ENCODE measurements at regions not wholly inside any gene's neighbourhood (a gene's known extent, or its start where the extent isn't known, plus 50 kb on each side); places are given as distances from the start of the nearest gene placed in this dataset.

- no peak for DNase-seq
Measured at GRCh38 chr11:116466801-116467200, 306.0 kb downstream of the BUD13 start.

- DNase-seq = no peak
Measured at GRCh38 chr11:116466191-116466590, 306.6 kb downstream of the BUD13 start.

DNA sequence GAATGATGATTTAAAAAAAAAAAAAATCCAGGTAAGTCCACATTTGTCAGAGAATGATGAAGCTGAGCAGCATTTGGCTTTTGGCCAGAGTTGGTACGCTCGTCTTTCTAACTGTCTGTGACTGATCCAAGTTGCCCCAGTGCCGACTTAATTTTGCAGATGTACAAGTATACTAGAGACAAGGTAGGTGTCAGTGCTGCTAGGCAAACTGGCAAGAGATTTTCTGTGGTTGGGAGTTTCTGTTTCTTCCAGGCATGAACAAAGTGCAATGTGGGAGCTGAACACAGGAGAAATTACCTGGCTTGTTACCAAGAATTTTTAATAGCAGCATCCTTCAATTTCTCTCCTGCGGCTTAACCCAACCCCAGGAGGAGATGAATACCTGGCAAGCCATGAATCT lies 307.7 kb downstream of the BUD13 start:
- DNase-seq = no peak

DNA sequence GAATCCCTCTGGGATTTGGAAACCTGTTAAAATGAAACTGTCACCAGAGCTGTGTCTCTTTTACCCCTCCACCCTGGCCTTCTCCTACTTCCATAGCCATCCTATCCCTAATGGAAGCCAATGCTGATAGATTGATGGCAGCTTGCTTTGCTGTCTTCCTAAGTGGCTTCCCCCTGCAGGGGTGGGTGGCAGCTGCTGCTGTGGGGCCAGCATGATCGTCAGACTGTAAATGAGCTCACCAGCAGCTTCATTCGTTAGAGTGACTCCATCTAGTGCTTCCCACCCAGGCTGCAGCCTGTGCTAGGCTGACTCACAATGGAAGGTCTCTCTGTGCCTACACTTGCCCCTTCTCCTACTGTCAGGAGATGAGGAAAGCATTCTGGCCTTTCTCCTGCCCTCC lies 311.0 kb downstream of the BUD13 start:
- DNase-seq = no peak

DNA sequence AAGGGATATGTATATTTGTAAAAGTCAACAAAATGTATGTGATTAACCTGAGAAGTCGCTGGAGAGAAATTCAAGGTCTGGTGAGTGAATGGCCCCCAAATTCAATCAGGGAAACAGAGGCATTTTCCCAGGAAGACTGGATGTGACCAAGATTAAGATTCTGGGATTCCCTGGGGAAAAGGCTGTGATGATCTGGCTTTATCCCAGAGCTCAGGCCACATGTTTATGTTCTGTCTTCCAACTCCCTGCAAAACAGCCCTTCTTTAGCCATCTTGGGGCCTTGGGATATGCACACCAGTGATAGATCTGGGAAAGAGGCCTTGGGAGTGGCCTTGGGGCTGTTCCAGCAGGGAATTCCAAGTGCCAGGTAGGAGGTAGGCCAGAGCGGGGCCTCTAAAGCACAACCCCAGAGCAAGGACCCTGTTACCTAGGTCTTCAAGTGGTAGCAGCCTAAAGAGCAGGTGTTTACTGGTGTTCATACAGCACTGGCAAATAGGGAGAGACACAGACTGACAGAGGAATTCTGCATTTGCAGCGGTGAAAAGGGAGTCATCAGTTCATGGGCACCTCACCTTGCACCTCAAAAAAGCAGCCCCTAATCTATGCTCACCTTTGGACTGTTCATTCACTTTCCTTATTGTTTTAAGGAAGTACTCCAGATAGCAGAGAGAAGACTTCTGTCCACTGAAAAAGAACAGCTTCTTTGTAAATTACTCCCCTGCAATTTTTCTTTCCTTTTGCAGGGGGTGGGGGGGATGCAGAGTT lies 312.4 kb downstream of the BUD13 start:
- no peak for DNase-seq

GRCh38 chr11:116459185-116460045 lies 313.4 kb downstream of the BUD13 start:
- no peak for DNase-seq

GRCh38 chr11:116458546-116458945 lies 314.2 kb downstream of the BUD13 start:
- no peak for DNase-seq

- DNase-seq = no peak
Measured at GRCh38 chr11:116457336-116458007, 315.3 kb downstream of the BUD13 start.

DNA sequence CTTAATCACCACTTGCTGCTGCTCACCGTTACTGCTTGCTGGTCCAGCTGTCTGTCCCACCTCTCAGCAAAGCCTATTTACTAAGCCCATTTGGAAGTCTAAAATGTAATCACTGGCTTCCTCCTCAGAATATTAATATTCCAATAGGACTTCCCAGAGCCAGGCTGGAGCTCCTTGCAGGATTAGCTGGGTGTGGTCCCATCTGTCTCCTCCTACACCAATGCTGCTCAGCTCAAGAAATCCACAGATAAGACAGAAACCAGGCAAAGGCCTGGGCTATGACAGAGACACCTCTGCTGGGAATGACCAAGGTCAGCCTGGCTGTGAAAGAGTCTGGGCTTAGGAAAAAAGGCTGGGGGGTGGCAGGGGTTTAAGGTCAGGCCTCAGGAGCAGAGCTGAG lies 317.8 kb downstream of the BUD13 start:
- DNase-seq = no peak

- DNase-seq = peak; percentile 58
Measured at GRCh38 chr11:116454020-116454645, 318.7 kb downstream of the BUD13 start.

GRCh38 chr11:116452461-116452860 lies 320.3 kb downstream of the BUD13 start:
- no peak for DNase-seq

DNA sequence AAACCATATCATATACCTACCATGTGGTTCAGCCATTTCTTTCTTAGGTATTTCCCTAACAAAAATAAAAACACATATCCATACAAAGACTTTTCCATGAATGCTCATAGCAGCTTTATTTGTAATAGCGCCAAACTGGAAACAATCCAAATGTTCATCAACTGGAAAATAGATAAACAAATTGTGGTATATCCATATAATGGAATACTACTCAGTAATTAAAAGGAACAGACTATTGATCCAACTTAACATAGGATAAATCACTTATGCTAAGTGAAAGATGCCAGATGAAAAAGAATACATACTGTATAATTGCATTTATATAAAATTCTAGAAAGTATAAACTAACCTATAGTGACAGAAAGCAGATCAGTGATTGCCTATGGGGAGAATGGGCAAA lies 323.3 kb downstream of the BUD13 start:
- no peak for DNase-seq

DNA sequence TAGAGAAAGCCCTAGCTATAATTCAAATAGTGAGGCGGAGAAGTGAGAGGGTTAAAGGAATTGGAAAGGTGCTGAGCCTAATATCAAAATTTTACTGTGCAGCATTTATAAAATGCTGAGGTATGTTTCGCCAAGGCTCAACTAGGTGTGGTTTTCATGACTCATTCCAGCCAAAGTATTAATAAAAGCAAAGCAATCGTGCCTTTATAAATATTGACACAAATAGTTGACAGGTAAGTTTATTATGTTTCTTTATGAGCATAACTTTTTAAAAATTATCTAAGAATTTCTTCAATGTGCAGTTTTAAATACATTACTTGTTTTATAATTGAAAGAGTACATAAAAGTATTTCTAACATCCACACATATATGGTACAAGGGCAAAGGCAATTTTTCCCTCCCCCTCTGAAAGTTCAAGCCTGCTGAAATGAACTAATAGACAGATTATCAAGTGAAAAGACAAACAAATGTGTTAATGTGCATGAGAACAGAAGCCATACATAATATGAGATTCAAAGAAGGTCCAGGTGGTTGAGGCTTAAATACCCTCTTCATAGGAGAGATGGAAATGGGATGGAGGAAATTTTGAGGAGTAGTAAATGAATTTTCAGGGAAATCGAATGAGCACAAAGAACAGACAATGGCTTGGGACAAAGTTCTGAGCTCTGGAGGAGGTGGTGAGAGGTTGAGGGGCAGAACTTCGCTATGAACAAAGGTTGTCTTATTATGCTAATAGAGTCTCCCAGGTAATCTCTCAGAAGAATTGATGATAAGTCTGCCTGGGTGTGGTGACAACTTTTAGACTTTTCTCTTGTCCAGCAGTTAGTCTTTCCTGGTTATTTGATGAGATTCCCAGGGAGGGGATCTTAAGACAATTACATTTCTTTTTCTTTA lies 326.5 kb downstream of the BUD13 start:
- DNase-seq = no peak

DNA sequence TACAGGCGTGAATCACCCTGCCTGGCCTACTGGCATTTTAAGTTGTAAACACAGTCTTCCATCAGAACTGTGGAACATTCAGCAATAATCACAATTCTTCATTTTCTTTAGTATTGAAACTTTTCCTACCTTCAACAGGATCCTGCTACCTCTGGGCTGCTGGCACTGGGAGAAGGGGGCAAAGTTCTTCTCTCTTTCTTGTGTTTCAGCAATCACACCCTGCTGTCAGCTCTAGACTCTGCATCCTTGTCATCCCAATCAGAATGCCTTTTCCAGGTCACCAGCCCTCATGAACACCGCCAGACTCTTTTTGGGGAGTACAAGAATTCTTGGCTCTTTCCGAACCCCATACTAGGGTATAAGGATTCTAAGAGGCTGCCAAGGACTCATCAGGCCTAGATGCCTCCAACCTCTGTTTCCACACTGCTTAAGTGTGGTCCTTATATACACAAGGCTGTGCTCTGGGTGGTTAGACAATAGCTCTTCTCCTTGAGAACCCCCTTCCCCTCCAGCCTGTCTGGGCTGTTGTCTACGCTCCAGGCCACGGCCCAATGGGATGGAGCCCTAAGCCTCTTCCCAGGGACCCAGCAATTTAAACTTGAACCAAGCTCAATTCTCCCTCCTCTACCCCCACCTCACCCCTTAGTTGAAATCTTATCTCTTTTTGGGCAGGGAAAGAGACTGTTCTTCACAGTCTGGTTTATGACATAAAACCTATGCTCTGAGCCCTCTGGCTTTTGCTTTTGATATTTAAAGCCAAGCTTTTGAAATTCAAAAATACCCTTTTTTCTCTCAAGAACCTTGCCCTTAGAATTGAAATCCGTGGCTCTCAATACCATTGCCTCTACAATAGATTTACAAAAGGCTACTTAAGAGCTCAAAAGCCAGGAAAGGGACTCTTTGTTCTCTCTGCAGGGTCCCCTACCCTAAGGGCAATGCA lies 327.4 kb downstream of the BUD13 start:
- DNase-seq = no peak

DNA sequence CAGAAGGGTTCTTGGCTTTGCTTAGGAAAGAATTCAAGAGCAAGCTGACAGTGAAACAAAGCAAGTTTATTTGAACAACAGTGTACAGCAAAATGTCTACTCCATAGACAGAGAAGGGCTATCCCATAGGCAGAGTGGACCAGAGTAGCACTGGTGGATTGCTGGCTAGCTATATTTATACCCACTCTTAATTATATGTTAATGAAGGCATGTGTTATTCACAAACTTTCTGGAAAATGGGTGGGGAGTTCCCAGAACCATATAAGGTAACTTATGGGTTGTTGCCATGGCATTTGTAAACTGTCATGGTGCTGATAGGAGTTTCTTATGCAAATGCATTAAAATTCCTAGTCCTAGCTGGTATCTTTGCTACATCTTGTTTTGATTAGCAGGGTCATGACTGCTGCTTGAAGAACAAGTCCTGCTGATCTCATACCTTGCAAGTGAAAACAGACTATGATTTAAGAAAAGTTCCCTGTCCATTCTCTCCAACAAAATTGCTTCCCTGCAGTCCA lies 330.5 kb downstream of the BUD13 start:
- DNase-seq = no peak

DNA sequence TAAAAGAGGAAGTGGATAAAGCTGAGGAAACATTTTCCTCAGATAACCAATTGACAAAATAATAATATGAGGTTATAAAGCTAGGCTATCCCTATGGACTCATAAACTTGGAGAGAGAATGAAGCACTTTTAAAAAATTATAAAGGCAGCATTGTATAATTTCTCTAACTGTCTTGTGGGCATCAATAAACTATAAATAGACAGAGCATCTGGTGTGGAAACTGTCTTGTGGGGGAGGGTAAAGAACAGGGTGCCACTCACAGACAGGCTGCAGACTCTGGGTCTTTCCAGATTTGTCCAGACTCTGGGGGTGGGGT lies 333.5 kb downstream of the BUD13 start:
- DNase-seq = no peak

- no peak for DNase-seq
Measured at GRCh38 chr11:116438651-116439360, 334.0 kb downstream of the BUD13 start.

DNA sequence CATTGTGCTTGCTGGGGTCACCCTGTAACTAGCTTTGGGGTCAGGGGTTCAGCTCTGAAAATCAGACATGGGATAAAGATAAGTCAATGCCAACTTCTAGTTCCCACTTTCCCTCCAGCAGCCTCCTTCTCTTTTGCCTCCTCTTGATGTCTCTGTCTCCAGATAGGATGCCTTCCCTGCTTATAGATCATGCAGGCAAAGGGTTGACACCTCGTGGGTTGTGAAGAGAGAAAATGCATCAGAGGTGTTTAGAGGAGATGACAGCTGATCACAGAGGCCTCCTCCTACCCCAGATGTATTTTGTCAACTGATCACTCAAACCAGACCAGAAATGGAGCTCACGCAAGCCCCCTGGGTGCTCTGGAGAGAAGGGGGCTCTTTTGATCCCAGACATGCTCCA lies 337.8 kb downstream of the BUD13 start:
- DNase-seq = no peak

- DNase-seq = no peak
Measured at GRCh38 chr11:116432301-116432700, 340.5 kb downstream of the BUD13 start.

GRCh38 chr11:116431842-116432241 lies 340.9 kb downstream of the BUD13 start:
- no peak for DNase-seq

Data from activated CD8-positive, alpha-beta memory T cell treated with anti-CD3 and anti-CD28 coated beads for 24 hours (primary cell).